ENCODE measurements at regions not wholly inside any gene's neighbourhood (a gene's known extent, or its start where the extent isn't known, plus 50 kb on each side); places are given as distances from the start of the nearest gene placed in this dataset.

DNA sequence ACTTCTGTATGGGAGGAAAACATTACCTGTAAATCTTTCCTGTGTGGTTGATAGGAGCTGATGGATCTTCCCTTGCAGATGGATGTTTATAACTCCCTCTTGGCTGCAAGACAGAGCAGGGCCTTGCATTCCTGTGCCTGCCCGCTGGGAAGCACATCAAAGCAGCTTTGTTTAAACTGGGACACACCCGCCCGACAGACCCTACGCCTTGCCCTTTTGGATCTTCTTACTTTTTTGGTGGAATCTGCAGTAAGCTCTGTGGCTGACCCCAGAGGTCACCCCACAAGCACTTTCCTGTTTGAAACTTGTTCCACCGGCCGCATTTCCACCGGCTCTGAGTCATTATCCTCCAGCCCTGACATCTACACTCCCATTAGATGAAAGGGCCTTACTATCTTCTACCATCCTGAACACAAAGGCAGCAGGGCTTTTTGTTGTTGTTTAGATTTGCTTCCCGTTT is 244.1 kb upstream of the STT3B start (continued):
- TF ChIP-seq, protein P1, sequence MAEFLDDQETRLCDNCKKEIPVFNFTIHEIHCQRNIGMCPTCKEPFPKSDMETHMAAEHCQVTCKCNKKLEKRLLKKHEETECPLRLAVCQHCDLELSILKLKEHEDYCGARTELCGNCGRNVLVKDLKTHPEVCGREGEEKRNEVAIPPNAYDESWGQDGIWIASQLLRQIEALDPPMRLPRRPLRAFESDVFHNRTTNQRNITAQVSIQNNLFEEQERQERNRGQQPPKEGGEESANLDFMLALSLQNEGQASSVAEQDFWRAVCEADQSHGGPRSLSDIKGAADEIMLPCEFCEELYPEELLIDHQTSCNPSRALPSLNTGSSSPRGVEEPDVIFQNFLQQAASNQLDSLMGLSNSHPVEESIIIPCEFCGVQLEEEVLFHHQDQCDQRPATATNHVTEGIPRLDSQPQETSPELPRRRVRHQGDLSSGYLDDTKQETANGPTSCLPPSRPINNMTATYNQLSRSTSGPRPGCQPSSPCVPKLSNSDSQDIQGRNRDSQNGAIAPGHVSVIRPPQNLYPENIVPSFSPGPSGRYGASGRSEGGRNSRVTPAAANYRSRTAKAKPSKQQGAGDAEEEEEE (CRISPR knock-in tag; IDR thresholded peaks at IDR 0.05; ENCODE audit: borderline replicate concordance) = no peak
- TF ChIP-seq MXD4 (CRISPR knock-in tag; IDR thresholded peaks at IDR 0.05) (0 out of 2 replicates have a peak, but pooled peaks have one; percentile 52), ZNF660 (CRISPR knock-in tag; IDR thresholded peaks at IDR 0.05; ENCODE audit: borderline replicate concordance, low read depth) (no peak), TP53 (CRISPR knock-in tag; conservative IDR thresholded peaks at IDR 0.05) (no peak), RXRA (CRISPR knock-in tag; IDR thresholded peaks at IDR 0.05) (peak; percentile 92), ZNF207 (IDR thresholded peaks at IDR 0.05; ENCODE audit: borderline replicate concordance) (no peak), IRF2 (CRISPR knock-in tag; IDR thresholded peaks at IDR 0.05) (peak; percentile 73), CHD4 (IDR thresholded peaks at IDR 0.05; ENCODE audit: borderline replicate concordance, low read length) (no peak), XBP1 (CRISPR knock-in tag; IDR thresholded peaks at IDR 0.05) (no peak)
- TF ChIP-seq, protein P2, sequence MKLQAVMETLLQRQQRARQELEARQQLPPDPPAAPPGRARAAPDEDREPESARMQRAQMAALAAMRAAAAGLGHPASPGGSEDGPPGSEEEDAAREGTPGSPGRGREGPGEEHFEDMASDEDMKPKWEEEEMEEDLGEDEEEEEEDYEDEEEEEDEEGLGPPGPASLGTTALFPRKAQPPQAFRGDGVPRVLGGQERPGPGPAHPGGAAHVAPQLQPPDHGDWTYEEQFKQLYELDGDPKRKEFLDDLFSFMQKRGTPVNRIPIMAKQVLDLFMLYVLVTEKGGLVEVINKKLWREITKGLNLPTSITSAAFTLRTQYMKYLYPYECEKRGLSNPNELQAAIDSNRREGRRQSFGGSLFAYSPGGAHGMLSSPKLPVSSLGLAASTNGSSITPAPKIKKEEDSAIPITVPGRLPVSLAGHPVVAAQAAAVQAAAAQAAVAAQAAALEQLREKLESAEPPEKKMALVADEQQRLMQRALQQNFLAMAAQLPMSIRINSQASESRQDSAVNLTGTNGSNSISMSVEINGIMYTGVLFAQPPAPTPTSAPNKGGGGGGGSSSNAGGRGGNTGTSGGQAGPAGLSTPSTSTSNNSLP (IDR thresholded peaks at IDR 0.05; ENCODE audit: low read depth, low read length) = no peak
- TF ChIP-seq, protein P3, sequence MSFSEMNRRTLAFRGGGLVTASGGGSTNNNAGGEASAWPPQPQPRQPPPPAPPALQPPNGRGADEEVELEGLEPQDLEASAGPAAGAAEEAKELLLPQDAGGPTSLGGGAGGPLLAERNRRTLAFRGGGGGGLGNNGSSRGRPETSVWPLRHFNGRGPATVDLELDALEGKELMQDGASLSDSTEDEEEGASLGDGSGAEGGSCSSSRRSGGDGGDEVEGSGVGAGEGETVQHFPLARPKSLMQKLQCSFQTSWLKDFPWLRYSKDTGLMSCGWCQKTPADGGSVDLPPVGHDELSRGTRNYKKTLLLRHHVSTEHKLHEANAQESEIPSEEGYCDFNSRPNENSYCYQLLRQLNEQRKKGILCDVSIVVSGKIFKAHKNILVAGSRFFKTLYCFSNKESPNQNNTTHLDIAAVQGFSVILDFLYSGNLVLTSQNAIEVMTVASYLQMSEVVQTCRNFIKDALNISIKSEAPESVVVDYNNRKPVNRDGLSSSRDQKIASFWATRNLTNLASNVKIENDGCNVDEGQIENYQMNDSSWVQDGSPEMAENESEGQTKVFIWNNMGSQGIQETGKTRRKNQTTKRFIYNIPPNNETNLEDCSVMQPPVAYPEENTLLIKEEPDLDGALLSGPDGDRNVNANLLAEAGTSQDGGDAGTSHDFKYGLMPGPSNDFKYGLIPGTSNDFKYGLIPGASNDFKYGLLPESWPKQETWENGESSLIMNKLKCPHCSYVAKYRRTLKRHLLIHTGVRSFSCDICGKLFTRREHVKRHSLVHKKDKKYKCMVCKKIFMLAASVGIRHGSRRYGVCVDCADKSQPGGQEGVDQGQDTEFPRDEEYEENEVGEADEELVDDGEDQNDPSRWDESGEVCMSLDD (CRISPR knock-in tag; IDR thresholded peaks at IDR 0.05; ENCODE audit: borderline replicate concordance) = no peak; the same call in 1 of the 2 replicates
- TF ChIP-seq, protein P4, sequence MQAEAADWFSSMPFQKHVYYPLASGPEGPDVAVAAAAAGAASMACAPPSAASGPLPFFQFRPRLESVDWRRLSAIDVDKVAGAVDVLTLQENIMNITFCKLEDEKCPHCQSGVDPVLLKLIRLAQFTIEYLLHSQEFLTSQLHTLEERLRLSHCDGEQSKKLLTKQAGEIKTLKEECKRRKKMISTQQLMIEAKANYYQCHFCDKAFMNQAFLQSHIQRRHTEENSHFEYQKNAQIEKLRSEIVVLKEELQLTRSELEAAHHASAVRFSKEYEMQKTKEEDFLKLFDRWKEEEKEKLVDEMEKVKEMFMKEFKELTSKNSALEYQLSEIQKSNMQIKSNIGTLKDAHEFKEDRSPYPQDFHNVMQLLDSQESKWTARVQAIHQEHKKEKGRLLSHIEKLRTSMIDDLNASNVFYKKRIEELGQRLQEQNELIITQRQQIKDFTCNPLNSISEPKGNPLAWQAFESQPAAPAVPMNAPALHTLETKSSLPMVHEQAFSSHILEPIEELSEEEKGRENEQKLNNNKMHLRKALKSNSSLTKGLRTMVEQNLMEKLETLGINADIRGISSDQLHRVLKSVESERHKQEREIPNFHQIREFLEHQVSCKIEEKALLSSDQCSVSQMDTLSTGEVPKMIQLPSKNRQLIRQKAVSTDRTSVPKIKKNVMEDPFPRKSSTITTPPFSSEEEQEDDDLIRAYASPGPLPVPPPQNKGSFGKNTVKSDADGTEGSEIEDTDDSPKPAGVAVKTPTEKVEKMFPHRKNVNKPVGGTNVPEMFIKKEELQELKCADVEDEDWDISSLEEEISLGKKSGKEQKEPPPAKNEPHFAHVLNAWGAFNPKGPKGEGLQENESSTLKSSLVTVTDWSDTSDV (CRISPR knock-in tag; IDR thresholded peaks at IDR 0.05) = no peak

Measured in HepG2 (cell line).